ENCODE measurements at regions not wholly inside any gene's neighbourhood (a gene's known extent, or its start where the extent isn't known, plus 50 kb on each side); places are given as distances from the start of the nearest gene placed in this dataset.

GRCh38 chr9:89817151-89817950 is 212.5 kb downstream of the GADD45G start:
- Histone ChIP-seq H3K4me3 (ENCODE audit: insufficient read depth in 1 of 2, low read depth in 1 of 2, low read length in 2 of 2) (no peak overlapping the region), H3K9me3 (ENCODE audit: control insufficient read depth, low read length) (no peaks in the 10 kb centered on the region), H3K4me2 (ENCODE audit: low read length, poor library complexity, severe bottlenecking) (no peak overlapping the region), H3K4me1 (ENCODE audit: control insufficient read depth, insufficient read depth, low read depth, low read length) (peaks cover 17% of the 10 kb centered on the region), H2BK5ac (ENCODE audit: low read depth, low read length, poor library complexity, severe bottlenecking) (no peak overlapping the region), H3K79me1 (replicated peaks; ENCODE audit: low read length, poor library complexity, severe bottlenecking) (no peaks in the 10 kb centered on the region), H3K18ac (ENCODE audit: low read depth in 1 of 2, low read length in 2 of 2) (no peak overlapping the region), H2AFZ (ENCODE audit: low read depth, low read length) (no peak overlapping the region), H3K14ac (ENCODE audit: low read length in 2 of 2) (no peak overlapping the region), H2BK15ac (ENCODE audit: low read depth, poor library complexity, severe bottlenecking) (no peak overlapping the region), H2BK12ac (ENCODE audit: low read length in 2 of 2) (peak overlapping the region; percentile 5 to 64), H4K91ac (ENCODE audit: low read length) (peak overlapping the region; percentile 32), H3K23ac (ENCODE audit: low read length in 2 of 2) (no peak overlapping the region), H3K4ac (ENCODE audit: low read depth in 1 of 2, low read length in 2 of 2) (peak overlapping the region in 1 of 2 experiments; percentile 71), H3K27me3 (ENCODE audit: control insufficient read depth in 1 of 2, insufficient read depth in 1 of 2, low read length in 2 of 2) (peaks cover 0 to 56% of the 10 kb centered on the region in 2 experiments), H2BK120ac (ENCODE audit: low read depth, low read length) (peak overlapping the region; percentile 21), H3K9ac (ENCODE audit: low read length) (no peak overlapping the region), H3K27ac (ENCODE audit: low read length, poor library complexity, severe bottlenecking) (no peak overlapping the region), H4K8ac (ENCODE audit: low read length) (no peak overlapping the region), H3K36me3 (ENCODE audit: control insufficient read depth in 1 of 2, insufficient read depth in 2 of 2, low read depth in 1 of 2, low read length in 2 of 2) (no peaks in the 10 kb centered on the region), H2AK5ac (ENCODE audit: low read length, severe bottlenecking) (no peak overlapping the region)
- WGBS, result 83% methylated on average over 12 of the region's 13 CpGs
- DNase-seq, result peak; percentile 14

- Histone ChIP-seq H3K14ac (ENCODE audit: low read length in 2 of 2) (peak overlapping the region in 1 of 2 experiments; percentile 69), H3K9ac (ENCODE audit: low read length) (no peak overlapping the region), H2BK12ac (ENCODE audit: low read length in 2 of 2) (peak overlapping the region in 1 of 2 experiments; percentile 54), H3K23ac (ENCODE audit: low read length in 2 of 2) (no peak overlapping the region), H3K4me3 (ENCODE audit: insufficient read depth in 1 of 2, low read depth in 1 of 2, low read length in 2 of 2) (no peak overlapping the region), H3K18ac (ENCODE audit: low read depth in 1 of 2, low read length in 2 of 2) (no peak overlapping the region), H3K27me3 (ENCODE audit: control insufficient read depth in 1 of 2, insufficient read depth in 1 of 2, low read length in 2 of 2) (peaks cover 0 to 44% of the 10 kb centered on the region in 2 experiments), H2AFZ (ENCODE audit: low read depth, low read length) (no peak overlapping the region), H4K8ac (ENCODE audit: low read length) (no peak overlapping the region), H3K36me3 (ENCODE audit: control insufficient read depth in 1 of 2, insufficient read depth in 2 of 2, low read depth in 1 of 2, low read length in 2 of 2) (no peaks in the 10 kb centered on the region), H3K4ac (ENCODE audit: low read depth in 1 of 2, low read length in 2 of 2) (no peak overlapping the region), H2BK5ac (ENCODE audit: low read depth, low read length, poor library complexity, severe bottlenecking) (no peak overlapping the region), H3K79me1 (replicated peaks; ENCODE audit: low read length, poor library complexity, severe bottlenecking) (no peaks in the 10 kb centered on the region), H2BK15ac (ENCODE audit: low read depth, poor library complexity, severe bottlenecking) (no peak overlapping the region), H3K27ac (ENCODE audit: low read length, poor library complexity, severe bottlenecking) (no peak overlapping the region), H3K9me3 (ENCODE audit: control insufficient read depth, low read length) (no peaks in the 10 kb centered on the region), H3K4me2 (ENCODE audit: low read length, poor library complexity, severe bottlenecking) (no peak overlapping the region), H3K4me1 (ENCODE audit: control insufficient read depth, insufficient read depth, low read depth, low read length) (peaks cover 7% of the 10 kb centered on the region), H2AK5ac (ENCODE audit: low read length, severe bottlenecking) (no peak overlapping the region), H2BK120ac (ENCODE audit: low read depth, low read length) (no peak overlapping the region), H4K91ac (ENCODE audit: low read length) (peak overlapping the region; percentile 74)
- WGBS, result 95% methylated on average over 2 of the region's 2 CpGs
- DNase-seq, result no peak
Measured at GRCh38 chr9:89820337-89820736, 215.5 kb downstream of the GADD45G start.

GRCh38 chr9:89821081-89821480 is 216.3 kb downstream of the GADD45G start:
- WGBS, result 35% methylated on average over 5 of the region's 7 CpGs
- H3K4me1 ChIP-seq (ENCODE audit: control insufficient read depth, insufficient read depth, low read depth, low read length), result peaks cover 7% of the 10 kb centered on the region
- no peak overlapping the region for H2AK5ac ChIP-seq (ENCODE audit: low read length, severe bottlenecking)

GRCh38 chr9:89822996-89823395 is 218.2 kb downstream of the GADD45G start:
- H2BK120ac ChIP-seq (ENCODE audit: low read depth, low read length), result no peak overlapping the region
- no peak overlapping the region for H3K23ac ChIP-seq (ENCODE audit: low read length in 2 of 2)
- H3K4me3 ChIP-seq (ENCODE audit: insufficient read depth in 1 of 2, low read depth in 1 of 2, low read length in 2 of 2), result no peak overlapping the region
- no peaks in the 10 kb centered on the region for H3K9me3 ChIP-seq (ENCODE audit: control insufficient read depth, low read length)
- no peak overlapping the region for H4K91ac ChIP-seq (ENCODE audit: low read length)
- H3K4ac ChIP-seq (ENCODE audit: low read depth in 1 of 2, low read length in 2 of 2), result no peak overlapping the region
- no peak overlapping the region for H2AFZ ChIP-seq (ENCODE audit: low read depth, low read length)
- H2AK5ac ChIP-seq (ENCODE audit: low read length, severe bottlenecking), result no peak overlapping the region
- WGBS, result 94% methylated on average over 2 of the region's 2 CpGs
- no peak overlapping the region for H2BK5ac ChIP-seq (ENCODE audit: low read depth, low read length, poor library complexity, severe bottlenecking)
- no peak overlapping the region for H3K18ac ChIP-seq (ENCODE audit: low read depth in 1 of 2, low read length in 2 of 2)
- peaks cover 0 to 28% of the 10 kb centered on the region in 2 experiments for H3K27me3 ChIP-seq (ENCODE audit: control insufficient read depth in 1 of 2, insufficient read depth in 1 of 2, low read length in 2 of 2)
- H3K14ac ChIP-seq (ENCODE audit: low read length in 2 of 2), result no peak overlapping the region
- H3K9ac ChIP-seq (ENCODE audit: low read length), result no peak overlapping the region
- peaks cover 4% of the 10 kb centered on the region for H3K4me1 ChIP-seq (ENCODE audit: control insufficient read depth, insufficient read depth, low read depth, low read length)
- H3K79me1 ChIP-seq (replicated peaks; ENCODE audit: low read length, poor library complexity, severe bottlenecking), result no peaks in the 10 kb centered on the region
- H3K36me3 ChIP-seq (ENCODE audit: control insufficient read depth in 1 of 2, insufficient read depth in 2 of 2, low read depth in 1 of 2, low read length in 2 of 2), result no peaks in the 10 kb centered on the region
- H2BK12ac ChIP-seq (ENCODE audit: low read length in 2 of 2), result peak overlapping the region in 1 of 2 experiments; percentile 17
- no peak overlapping the region for H3K27ac ChIP-seq (ENCODE audit: low read length, poor library complexity, severe bottlenecking)
- DNase-seq, result no peak
- no peak overlapping the region for H2BK15ac ChIP-seq (ENCODE audit: low read depth, poor library complexity, severe bottlenecking)
- no peak overlapping the region for H4K8ac ChIP-seq (ENCODE audit: low read length)
- H3K4me2 ChIP-seq (ENCODE audit: low read length, poor library complexity, severe bottlenecking), result no peak overlapping the region

More at GRCh38 chr9:89821081-89821480, 216.3 kb downstream of the GADD45G start:
- Histone ChIP-seq H3K18ac (ENCODE audit: low read depth in 1 of 2, low read length in 2 of 2) (no peak overlapping the region), H3K4me2 (ENCODE audit: low read length, poor library complexity, severe bottlenecking) (no peak overlapping the region), H3K9ac (ENCODE audit: low read length) (no peak overlapping the region), H2AFZ (ENCODE audit: low read depth, low read length) (no peak overlapping the region), H3K23ac (ENCODE audit: low read length in 2 of 2) (no peak overlapping the region), H3K27ac (ENCODE audit: low read length, poor library complexity, severe bottlenecking) (no peak overlapping the region), H2BK120ac (ENCODE audit: low read depth, low read length) (no peak overlapping the region), H3K27me3 (ENCODE audit: control insufficient read depth in 1 of 2, insufficient read depth in 1 of 2, low read length in 2 of 2) (peaks cover 0 to 38% of the 10 kb centered on the region in 2 experiments), H4K91ac (ENCODE audit: low read length) (no peak overlapping the region), H3K9me3 (ENCODE audit: control insufficient read depth, low read length) (no peaks in the 10 kb centered on the region), H3K79me1 (replicated peaks; ENCODE audit: low read length, poor library complexity, severe bottlenecking) (no peaks in the 10 kb centered on the region), H3K4ac (ENCODE audit: low read depth in 1 of 2, low read length in 2 of 2) (no peak overlapping the region), H3K14ac (ENCODE audit: low read length in 2 of 2) (no peak overlapping the region), H2BK5ac (ENCODE audit: low read depth, low read length, poor library complexity, severe bottlenecking) (no peak overlapping the region), H3K4me3 (ENCODE audit: insufficient read depth in 1 of 2, low read depth in 1 of 2, low read length in 2 of 2) (no peak overlapping the region), H3K36me3 (ENCODE audit: control insufficient read depth in 1 of 2, insufficient read depth in 2 of 2, low read depth in 1 of 2, low read length in 2 of 2) (no peaks in the 10 kb centered on the region), H4K8ac (ENCODE audit: low read length) (no peak overlapping the region), H2BK15ac (ENCODE audit: low read depth, poor library complexity, severe bottlenecking) (no peak overlapping the region), H2BK12ac (ENCODE audit: low read length in 2 of 2) (no peak overlapping the region)
- peak; percentile 33 for DNase-seq
